ENCODE measurements at regions not wholly inside any gene's neighbourhood (a gene's known extent, or its start where the extent isn't known, plus 50 kb on each side); places are given as distances from the start of the nearest gene placed in this dataset.

DNA sequence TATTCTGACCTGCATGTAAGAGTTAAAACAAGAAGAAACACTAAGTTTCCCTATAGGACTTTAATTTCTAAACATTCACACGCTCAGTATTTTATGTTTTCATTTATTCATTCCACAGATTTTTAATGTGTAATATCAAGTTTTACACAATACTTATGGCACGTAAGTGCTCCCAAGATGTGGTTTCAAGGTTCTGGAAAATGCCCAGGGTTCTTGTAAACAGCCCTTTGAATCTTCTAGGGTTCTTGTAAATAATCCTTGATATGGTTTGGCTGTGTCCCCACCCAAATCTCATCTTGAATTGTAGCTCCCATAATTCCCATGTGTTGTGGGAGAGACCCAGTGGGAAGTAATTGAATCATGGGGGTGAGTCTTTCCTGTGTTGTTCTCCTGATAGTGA, 383.0 kb downstream of the TXNL1 start:
- TF ChIP-seq, protein P1, sequence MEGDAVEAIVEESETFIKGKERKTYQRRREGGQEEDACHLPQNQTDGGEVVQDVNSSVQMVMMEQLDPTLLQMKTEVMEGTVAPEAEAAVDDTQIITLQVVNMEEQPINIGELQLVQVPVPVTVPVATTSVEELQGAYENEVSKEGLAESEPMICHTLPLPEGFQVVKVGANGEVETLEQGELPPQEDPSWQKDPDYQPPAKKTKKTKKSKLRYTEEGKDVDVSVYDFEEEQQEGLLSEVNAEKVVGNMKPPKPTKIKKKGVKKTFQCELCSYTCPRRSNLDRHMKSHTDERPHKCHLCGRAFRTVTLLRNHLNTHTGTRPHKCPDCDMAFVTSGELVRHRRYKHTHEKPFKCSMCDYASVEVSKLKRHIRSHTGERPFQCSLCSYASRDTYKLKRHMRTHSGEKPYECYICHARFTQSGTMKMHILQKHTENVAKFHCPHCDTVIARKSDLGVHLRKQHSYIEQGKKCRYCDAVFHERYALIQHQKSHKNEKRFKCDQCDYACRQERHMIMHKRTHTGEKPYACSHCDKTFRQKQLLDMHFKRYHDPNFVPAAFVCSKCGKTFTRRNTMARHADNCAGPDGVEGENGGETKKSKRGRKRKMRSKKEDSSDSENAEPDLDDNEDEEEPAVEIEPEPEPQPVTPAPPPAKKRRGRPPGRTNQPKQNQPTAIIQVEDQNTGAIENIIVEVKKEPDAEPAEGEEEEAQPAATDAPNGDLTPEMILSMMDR (IDR thresholded peaks at IDR 0.05; ENCODE audit: extremely low read depth, low read depth, low read length), result no peak
- Histone ChIP-seq H3K4me1 (ENCODE audit: insufficient read depth, low read length) (peaks cover 6% of the 10 kb centered on the region), H2AFZ (ENCODE audit: low read length) (no peak overlapping the region), H3K27ac (ENCODE audit: low read depth, low read length) (no peak overlapping the region), H3K9me3 (ENCODE audit: low read depth, low read length) (no peaks in the 10 kb centered on the region), H3K36me3 (ENCODE audit: insufficient read depth, low read length) (no peaks in the 10 kb centered on the region), H4K20me1 (ENCODE audit: insufficient read depth, low read length) (no peaks in the 10 kb centered on the region), H3K4me3 (ENCODE audit: insufficient read depth, low read length) (no peak overlapping the region), H3K27me3 (ENCODE audit: insufficient read depth, low read length) (no peaks in the 10 kb centered on the region), H3K79me2 (ENCODE audit: insufficient read depth, low read length) (no peaks in the 10 kb centered on the region), H3K4me2 (ENCODE audit: insufficient read depth, low read length) (no peak overlapping the region)
- no peak for DNase-seq (ENCODE audit: insufficient read length, low spot score, missing footprints)

DNA sequence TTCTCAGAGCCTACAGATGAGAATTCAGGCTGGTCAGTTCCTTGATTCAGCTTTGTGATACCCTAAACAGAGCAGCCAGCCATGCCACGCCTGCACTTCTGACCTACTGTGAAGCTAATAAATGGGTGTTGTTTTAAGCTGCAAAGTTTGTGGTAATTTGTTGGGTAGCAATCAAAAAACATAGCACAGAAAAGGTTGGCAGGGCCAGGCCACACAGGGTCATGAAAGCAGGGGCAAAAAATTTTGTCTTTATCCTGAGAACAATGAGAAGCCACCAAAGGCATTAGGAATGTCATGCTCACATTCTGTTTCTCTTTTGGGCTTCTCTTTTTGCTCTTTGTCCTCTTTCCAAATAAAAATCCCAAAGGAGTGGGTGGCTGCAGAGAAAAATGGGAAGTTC, 385.9 kb downstream of the TXNL1 start:
- TF ChIP-seq, protein P1 (IDR thresholded peaks at IDR 0.05; ENCODE audit: extremely low read depth, low read depth, low read length), result no peak
- Histone ChIP-seq H4K20me1 (ENCODE audit: insufficient read depth, low read length) (no peaks in the 10 kb centered on the region), H3K9me3 (ENCODE audit: low read depth, low read length) (no peaks in the 10 kb centered on the region), H3K36me3 (ENCODE audit: insufficient read depth, low read length) (no peaks in the 10 kb centered on the region), H3K4me3 (ENCODE audit: insufficient read depth, low read length) (no peak overlapping the region), H3K4me1 (ENCODE audit: insufficient read depth, low read length) (peaks cover 6% of the 10 kb centered on the region), H3K79me2 (ENCODE audit: insufficient read depth, low read length) (no peaks in the 10 kb centered on the region), H3K27ac (ENCODE audit: low read depth, low read length) (no peak overlapping the region), H2AFZ (ENCODE audit: low read length) (no peak overlapping the region), H3K27me3 (ENCODE audit: insufficient read depth, low read length) (no peaks in the 10 kb centered on the region), H3K4me2 (ENCODE audit: insufficient read depth, low read length) (no peak overlapping the region)
- DNase-seq (ENCODE audit: insufficient read length, low spot score, missing footprints), result no peak

DNA sequence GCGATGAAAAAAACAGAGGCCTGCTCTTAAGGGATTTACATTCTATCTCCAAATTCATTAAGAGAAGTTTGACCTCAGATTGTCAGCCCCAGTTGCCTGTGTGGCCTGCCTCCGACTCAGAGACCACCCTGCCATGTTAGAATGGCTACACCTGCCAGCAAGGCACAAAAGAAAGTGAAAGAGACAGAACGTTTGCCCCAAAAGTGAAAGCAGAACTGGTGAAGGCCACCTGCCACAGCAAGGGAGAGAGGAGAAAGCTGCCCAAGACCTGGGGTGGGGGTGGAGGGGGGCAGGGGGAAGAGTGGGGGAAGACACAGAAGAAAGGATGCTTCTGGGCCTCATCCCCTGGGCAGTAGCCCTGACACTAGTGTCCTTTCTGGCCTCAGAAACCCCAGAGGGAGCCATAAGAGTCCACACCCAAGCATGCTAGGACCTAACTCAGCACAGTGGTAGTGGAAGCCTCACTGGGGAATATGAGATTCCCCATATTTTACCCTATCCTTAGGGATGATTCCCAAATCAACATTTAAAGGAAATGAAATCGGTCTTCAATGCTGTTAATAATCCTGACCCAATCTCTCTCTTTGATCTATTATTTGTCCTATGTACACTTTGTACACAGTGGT, 389.7 kb downstream of the TXNL1 start:
- no peaks in the 10 kb centered on the region for H3K36me3 ChIP-seq (ENCODE audit: insufficient read depth, low read length)
- H3K4me3 ChIP-seq (ENCODE audit: insufficient read depth, low read length), result no peak overlapping the region
- peaks cover 11% of the 10 kb centered on the region for H3K4me1 ChIP-seq (ENCODE audit: insufficient read depth, low read length)
- no peak overlapping the region for H3K27ac ChIP-seq (ENCODE audit: low read depth, low read length)
- H3K27me3 ChIP-seq (ENCODE audit: insufficient read depth, low read length), result no peaks in the 10 kb centered on the region
- H3K4me2 ChIP-seq (ENCODE audit: insufficient read depth, low read length), result no peak overlapping the region
- H2AFZ ChIP-seq (ENCODE audit: low read length), result no peak overlapping the region
- H3K9me3 ChIP-seq (ENCODE audit: low read depth, low read length), result no peaks in the 10 kb centered on the region
- no peak for DNase-seq (ENCODE audit: insufficient read length, low spot score, missing footprints)
- no peaks in the 10 kb centered on the region for H4K20me1 ChIP-seq (ENCODE audit: insufficient read depth, low read length)
- TF ChIP-seq, protein P1 (IDR thresholded peaks at IDR 0.05; ENCODE audit: extremely low read depth, low read depth, low read length), result no peak
- H3K79me2 ChIP-seq (ENCODE audit: insufficient read depth, low read length), result no peaks in the 10 kb centered on the region

DNA sequence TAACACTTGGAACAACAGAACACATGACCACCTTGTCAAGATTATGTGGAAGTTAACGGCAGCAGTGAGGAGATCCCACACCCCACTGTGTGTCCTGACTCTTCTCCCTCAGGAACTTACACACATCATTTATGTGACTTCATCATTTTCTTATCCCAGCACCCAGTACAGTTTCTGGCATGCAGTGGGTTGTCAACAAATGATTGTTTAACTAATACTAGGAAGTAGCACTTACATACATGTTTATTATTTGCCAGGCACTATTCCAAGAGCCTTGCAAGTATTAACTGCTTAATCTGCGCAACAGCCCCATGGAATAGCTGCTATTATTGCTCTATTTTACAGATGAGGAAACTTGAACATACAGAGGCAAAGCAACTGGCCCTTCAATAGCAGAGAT, 391.5 kb downstream of the TXNL1 start:
- H3K79me2 ChIP-seq (ENCODE audit: insufficient read depth, low read length), result no peaks in the 10 kb centered on the region
- no peaks in the 10 kb centered on the region for H3K9me3 ChIP-seq (ENCODE audit: low read depth, low read length)
- no peaks in the 10 kb centered on the region for H3K27me3 ChIP-seq (ENCODE audit: insufficient read depth, low read length)
- H3K27ac ChIP-seq (ENCODE audit: low read depth, low read length), result no peak overlapping the region
- no peak overlapping the region for H3K4me2 ChIP-seq (ENCODE audit: insufficient read depth, low read length)
- no peaks in the 10 kb centered on the region for H3K36me3 ChIP-seq (ENCODE audit: insufficient read depth, low read length)
- peaks cover 11% of the 10 kb centered on the region for H3K4me1 ChIP-seq (ENCODE audit: insufficient read depth, low read length)
- TF ChIP-seq, protein P1 (IDR thresholded peaks at IDR 0.05; ENCODE audit: extremely low read depth, low read depth, low read length), result no peak
- no peak overlapping the region for H2AFZ ChIP-seq (ENCODE audit: low read length)
- no peak for DNase-seq (ENCODE audit: insufficient read length, low spot score, missing footprints)
- H3K4me3 ChIP-seq (ENCODE audit: insufficient read depth, low read length), result no peak overlapping the region
- no peaks in the 10 kb centered on the region for H4K20me1 ChIP-seq (ENCODE audit: insufficient read depth, low read length)

Measured in osteoblast (primary cell).